ENCODE measurements at regions not wholly inside any gene's neighbourhood (a gene's known extent, or its start where the extent isn't known, plus 50 kb on each side); places are given as distances from the start of the nearest gene placed in this dataset.

- Histone ChIP-seq H3K27ac (ENCODE audit: low read depth, low read length) (no peak overlapping the region), H3K9ac (ENCODE audit: low read length) (no peak overlapping the region), H3K4me3 (ENCODE audit: low read depth in 1 of 2, low read length in 2 of 2) (no peak overlapping the region), H3K9me3 (ENCODE audit: low read length) (no peaks in the 10 kb centered on the region), H3K27me3 (ENCODE audit: control insufficient read depth in 1 of 2, insufficient read depth in 2 of 2, low read length in 2 of 2) (no peaks in the 10 kb centered on the region), H3K4me1 (ENCODE audit: insufficient read depth, low read length) (no peaks in the 10 kb centered on the region), H3K36me3 (ENCODE audit: insufficient read depth, low read length) (no peaks in the 10 kb centered on the region)
These were observed 302.2 kb upstream of the ESRRG start for GRCh38 chr1:217025381-217025780.

DNA sequence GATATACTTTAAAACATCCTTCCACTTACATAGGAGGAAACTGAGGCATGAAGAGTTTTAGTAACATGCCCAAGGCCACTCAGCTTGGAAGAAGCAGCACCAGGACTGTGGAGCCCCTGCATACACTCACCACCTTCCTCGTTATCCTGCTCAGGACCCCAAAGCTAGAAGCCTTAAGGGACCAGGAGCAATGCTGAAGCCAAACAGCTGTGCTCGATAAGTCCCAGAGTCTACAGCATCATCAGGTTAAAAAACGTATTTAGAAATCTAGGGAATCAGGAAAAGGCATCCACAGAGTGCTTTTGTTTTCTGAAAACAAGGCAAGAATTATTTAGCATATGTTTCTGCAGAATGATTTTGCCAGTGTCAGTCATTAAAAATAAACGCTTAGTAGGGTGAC, 301.7 kb upstream of the ESRRG start:
- Histone ChIP-seq H3K27me3 (ENCODE audit: control insufficient read depth in 1 of 2, insufficient read depth in 2 of 2, low read length in 2 of 2) (no peaks in the 10 kb centered on the region), H3K36me3 (ENCODE audit: insufficient read depth, low read length) (no peaks in the 10 kb centered on the region), H3K4me1 (ENCODE audit: insufficient read depth, low read length) (no peaks in the 10 kb centered on the region), H3K27ac (ENCODE audit: low read depth, low read length) (no peak overlapping the region), H3K4me3 (ENCODE audit: low read depth in 1 of 2, low read length in 2 of 2) (no peak overlapping the region), H3K9ac (ENCODE audit: low read length) (no peak overlapping the region), H3K9me3 (ENCODE audit: low read length) (no peaks in the 10 kb centered on the region)

GRCh38 chr1:217021956-217022355, 298.7 kb upstream of the ESRRG start:
- H3K9ac ChIP-seq (ENCODE audit: low read length) = no peak overlapping the region
- H3K27me3 ChIP-seq (ENCODE audit: control insufficient read depth in 1 of 2, insufficient read depth in 2 of 2, low read length in 2 of 2) = no peaks in the 10 kb centered on the region
- no peak overlapping the region for H3K27ac ChIP-seq (ENCODE audit: low read depth, low read length)
- no peaks in the 10 kb centered on the region for H3K4me1 ChIP-seq (ENCODE audit: insufficient read depth, low read length)
- H3K36me3 ChIP-seq (ENCODE audit: insufficient read depth, low read length) = no peaks in the 10 kb centered on the region
- no peaks in the 10 kb centered on the region for H3K9me3 ChIP-seq (ENCODE audit: low read length)
- H3K4me3 ChIP-seq (ENCODE audit: low read depth in 1 of 2, low read length in 2 of 2) = no peak overlapping the region

- Histone ChIP-seq H3K4me1 (ENCODE audit: insufficient read depth, low read length) (no peaks in the 10 kb centered on the region), H3K9ac (ENCODE audit: low read length) (no peak overlapping the region), H3K36me3 (ENCODE audit: insufficient read depth, low read length) (no peaks in the 10 kb centered on the region), H3K27ac (ENCODE audit: low read depth, low read length) (no peak overlapping the region), H3K4me3 (ENCODE audit: low read depth in 1 of 2, low read length in 2 of 2) (no peak overlapping the region), H3K27me3 (ENCODE audit: control insufficient read depth in 1 of 2, insufficient read depth in 2 of 2, low read length in 2 of 2) (no peaks in the 10 kb centered on the region), H3K9me3 (ENCODE audit: low read length) (no peaks in the 10 kb centered on the region)
These were observed 298.2 kb upstream of the ESRRG start for GRCh38 chr1:217021400-217021799.

GRCh38 chr1:217019475-217019874, 296.2 kb upstream of the ESRRG start:
- no peaks in the 10 kb centered on the region for H3K27me3 ChIP-seq (ENCODE audit: control insufficient read depth in 1 of 2, insufficient read depth in 2 of 2, low read length in 2 of 2)
- no peak overlapping the region for H3K27ac ChIP-seq (ENCODE audit: low read depth, low read length)
- no peaks in the 10 kb centered on the region for H3K9me3 ChIP-seq (ENCODE audit: low read length)
- H3K4me3 ChIP-seq (ENCODE audit: low read depth in 1 of 2, low read length in 2 of 2) = no peak overlapping the region
- no peaks in the 10 kb centered on the region for H3K36me3 ChIP-seq (ENCODE audit: insufficient read depth, low read length)
- H3K9ac ChIP-seq (ENCODE audit: low read length) = no peak overlapping the region
- H3K4me1 ChIP-seq (ENCODE audit: insufficient read depth, low read length) = no peaks in the 10 kb centered on the region

- no peaks in the 10 kb centered on the region for H3K9me3 ChIP-seq (ENCODE audit: low read length)
- H3K4me1 ChIP-seq (ENCODE audit: insufficient read depth, low read length) = no peaks in the 10 kb centered on the region
- H3K9ac ChIP-seq (ENCODE audit: low read length) = no peak overlapping the region
These were observed 295.4 kb upstream of the ESRRG start for GRCh38 chr1:217018648-217019047.

DNA sequence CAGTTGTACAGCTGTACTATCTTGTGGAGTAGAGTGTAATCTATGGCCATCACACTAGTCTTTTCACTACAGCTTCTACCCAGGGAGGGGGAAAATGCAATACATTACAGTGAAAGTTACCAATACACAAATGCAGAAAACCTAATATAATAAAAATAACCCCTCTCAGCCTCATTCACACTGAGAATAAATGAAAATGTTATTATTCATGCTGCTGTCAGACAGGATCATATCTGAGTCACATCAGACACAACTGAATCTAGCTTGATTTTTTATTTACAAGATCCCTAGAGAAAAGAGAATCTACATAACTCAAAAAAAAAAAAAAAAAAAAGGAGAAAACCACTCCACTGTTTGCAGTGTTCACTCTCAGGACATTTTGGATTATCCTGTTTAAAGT, 293.9 kb upstream of the ESRRG start:
- H3K36me3 ChIP-seq (ENCODE audit: insufficient read depth, low read length) = no peaks in the 10 kb centered on the region
- no peaks in the 10 kb centered on the region for H3K27me3 ChIP-seq (ENCODE audit: control insufficient read depth in 1 of 2, insufficient read depth in 2 of 2, low read length in 2 of 2)
- no peak overlapping the region for H3K27ac ChIP-seq (ENCODE audit: low read depth, low read length)
- no peak overlapping the region for H3K4me3 ChIP-seq (ENCODE audit: low read depth in 1 of 2, low read length in 2 of 2)
- H3K9me3 ChIP-seq (ENCODE audit: low read length) = no peaks in the 10 kb centered on the region
- no peak overlapping the region for H3K9ac ChIP-seq (ENCODE audit: low read length)
- no peaks in the 10 kb centered on the region for H3K4me1 ChIP-seq (ENCODE audit: insufficient read depth, low read length)

More at GRCh38 chr1:217018648-217019047, 295.4 kb upstream of the ESRRG start:
- no peak overlapping the region for H3K27ac ChIP-seq (ENCODE audit: low read depth, low read length)
- no peaks in the 10 kb centered on the region for H3K36me3 ChIP-seq (ENCODE audit: insufficient read depth, low read length)
- H3K4me3 ChIP-seq (ENCODE audit: low read depth in 1 of 2, low read length in 2 of 2) = no peak overlapping the region
- no peaks in the 10 kb centered on the region for H3K27me3 ChIP-seq (ENCODE audit: control insufficient read depth in 1 of 2, insufficient read depth in 2 of 2, low read length in 2 of 2)

DNA sequence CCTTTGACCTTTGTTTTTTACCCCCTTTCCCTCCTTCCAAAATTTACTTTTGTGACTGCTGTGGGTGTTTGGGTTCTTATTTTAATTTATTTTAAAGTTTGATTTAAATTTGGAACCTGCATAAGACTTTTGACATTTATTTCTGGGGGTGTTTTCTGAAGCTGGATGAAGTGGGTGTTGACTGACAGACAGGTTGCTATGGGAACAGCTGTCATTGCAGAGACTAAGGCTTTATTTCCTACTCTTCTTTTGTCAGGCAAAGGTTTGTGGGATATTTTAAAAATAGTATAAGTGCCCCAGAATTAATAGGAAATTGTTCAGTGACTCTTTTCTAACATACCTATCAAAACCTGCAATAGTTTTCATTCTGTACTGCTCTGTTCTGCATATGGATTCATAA, 290.8 kb upstream of the ESRRG start:
- no peak overlapping the region for H3K4me3 ChIP-seq (ENCODE audit: low read depth in 1 of 2, low read length in 2 of 2)
- no peak overlapping the region for H3K9ac ChIP-seq (ENCODE audit: low read length)
- H3K27me3 ChIP-seq (ENCODE audit: control insufficient read depth in 1 of 2, insufficient read depth in 2 of 2, low read length in 2 of 2) = no peaks in the 10 kb centered on the region
- H3K36me3 ChIP-seq (ENCODE audit: insufficient read depth, low read length) = no peaks in the 10 kb centered on the region
- no peak overlapping the region for H3K27ac ChIP-seq (ENCODE audit: low read depth, low read length)
- no peaks in the 10 kb centered on the region for H3K4me1 ChIP-seq (ENCODE audit: insufficient read depth, low read length)
- no peaks in the 10 kb centered on the region for H3K9me3 ChIP-seq (ENCODE audit: low read length)

- Histone ChIP-seq H3K4me1 (ENCODE audit: insufficient read depth, low read length) (no peaks in the 10 kb centered on the region), H3K9ac (ENCODE audit: low read length) (no peak overlapping the region), H3K9me3 (ENCODE audit: low read length) (no peaks in the 10 kb centered on the region), H3K27ac (ENCODE audit: low read depth, low read length) (no peak overlapping the region), H3K4me3 (ENCODE audit: low read depth in 1 of 2, low read length in 2 of 2) (no peak overlapping the region), H3K27me3 (ENCODE audit: control insufficient read depth in 1 of 2, insufficient read depth in 2 of 2, low read length in 2 of 2) (no peaks in the 10 kb centered on the region), H3K36me3 (ENCODE audit: insufficient read depth, low read length) (no peaks in the 10 kb centered on the region)
These were observed 289.4 kb upstream of the ESRRG start for GRCh38 chr1:217012659-217013058.

DNA sequence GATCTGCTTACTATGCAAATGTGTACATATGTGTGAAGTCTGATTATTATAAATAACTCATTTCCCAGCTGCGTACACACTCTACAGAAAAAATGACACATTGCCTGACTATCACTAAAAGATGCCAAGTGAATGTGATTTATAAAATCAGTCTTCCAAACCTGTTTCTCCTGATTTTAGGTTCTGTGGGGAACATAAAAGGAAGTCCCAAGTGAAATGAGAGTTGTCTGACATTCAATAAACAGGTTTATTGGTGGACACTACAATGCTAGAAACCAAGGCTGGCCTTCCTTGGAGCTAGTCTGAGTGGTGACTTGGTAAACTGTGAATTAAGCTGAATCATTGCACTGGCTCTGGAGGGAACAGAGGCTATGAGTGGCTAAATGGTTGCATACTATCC, 287.9 kb upstream of the ESRRG start:
- Histone ChIP-seq H3K36me3 (ENCODE audit: insufficient read depth, low read length) (no peaks in the 10 kb centered on the region), H3K9me3 (ENCODE audit: low read length) (no peaks in the 10 kb centered on the region), H3K27ac (ENCODE audit: low read depth, low read length) (no peak overlapping the region), H3K9ac (ENCODE audit: low read length) (no peak overlapping the region), H3K4me3 (ENCODE audit: low read depth in 1 of 2, low read length in 2 of 2) (no peak overlapping the region), H3K4me1 (ENCODE audit: insufficient read depth, low read length) (no peaks in the 10 kb centered on the region), H3K27me3 (ENCODE audit: control insufficient read depth in 1 of 2, insufficient read depth in 2 of 2, low read length in 2 of 2) (no peaks in the 10 kb centered on the region)

DNA sequence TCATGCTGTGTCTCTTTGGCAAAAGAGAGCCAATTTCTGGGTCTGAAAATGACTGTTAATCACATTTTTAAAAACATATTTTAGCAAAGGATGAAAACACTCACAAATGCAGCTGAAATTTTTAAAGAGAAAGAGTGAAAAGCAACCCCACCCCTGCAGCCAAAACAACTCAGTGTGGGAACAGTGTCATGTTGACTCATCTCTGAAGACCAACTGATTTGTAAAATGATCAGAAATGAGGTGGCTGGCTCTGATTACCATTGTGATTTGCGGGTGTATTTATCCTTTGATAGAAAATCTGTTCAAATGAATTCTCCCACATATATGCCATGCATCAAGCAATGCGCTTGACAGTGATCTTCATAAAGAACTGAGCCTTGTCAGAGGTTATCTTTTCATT, 287.0 kb upstream of the ESRRG start:
- no peaks in the 10 kb centered on the region for H3K27me3 ChIP-seq (ENCODE audit: control insufficient read depth in 1 of 2, insufficient read depth in 2 of 2, low read length in 2 of 2)
- H3K9ac ChIP-seq (ENCODE audit: low read length) = no peak overlapping the region
- H3K27ac ChIP-seq (ENCODE audit: low read depth, low read length) = no peak overlapping the region

DNA sequence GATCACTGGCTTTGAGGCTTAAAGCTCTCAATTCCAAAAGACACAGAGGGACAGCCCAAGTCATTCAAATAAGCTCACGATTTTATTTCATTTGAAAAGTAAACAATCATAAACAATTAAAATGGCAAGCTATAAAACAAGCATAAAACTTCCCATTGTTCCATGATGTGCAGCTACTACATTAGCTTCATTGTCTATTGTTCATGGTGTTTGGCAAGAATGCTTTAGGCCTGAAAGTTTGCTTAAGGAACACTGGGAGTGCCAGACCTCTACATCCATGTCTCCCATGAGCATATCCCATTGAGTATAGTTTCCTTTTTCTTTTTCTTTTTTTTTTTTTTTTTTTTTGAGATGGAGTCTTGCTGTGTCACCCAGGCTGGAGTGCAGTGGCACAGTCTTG, 286.1 kb upstream of the ESRRG start:
- Histone ChIP-seq H3K4me3 (ENCODE audit: low read depth in 1 of 2, low read length in 2 of 2) (no peak overlapping the region), H3K9ac (ENCODE audit: low read length) (no peak overlapping the region), H3K27me3 (ENCODE audit: control insufficient read depth in 1 of 2, insufficient read depth in 2 of 2, low read length in 2 of 2) (no peaks in the 10 kb centered on the region), H3K27ac (ENCODE audit: low read depth, low read length) (no peak overlapping the region), H3K36me3 (ENCODE audit: insufficient read depth, low read length) (no peaks in the 10 kb centered on the region), H3K9me3 (ENCODE audit: low read length) (no peaks in the 10 kb centered on the region), H3K4me1 (ENCODE audit: insufficient read depth, low read length) (no peaks in the 10 kb centered on the region)

More for the DNA sequence above, 287.0 kb upstream of the ESRRG start:
- Histone ChIP-seq H3K4me1 (ENCODE audit: insufficient read depth, low read length) (no peaks in the 10 kb centered on the region), H3K4me3 (ENCODE audit: low read depth in 1 of 2, low read length in 2 of 2) (no peak overlapping the region), H3K9me3 (ENCODE audit: low read length) (no peaks in the 10 kb centered on the region), H3K36me3 (ENCODE audit: insufficient read depth, low read length) (no peaks in the 10 kb centered on the region)

Data from muscle layer of colon (tissue), 2 donors.